ENCODE measurements at regions not wholly inside any gene's neighbourhood (a gene's known extent, or its start where the extent isn't known, plus 50 kb on each side); places are given as distances from the start of the nearest gene placed in this dataset.

DNA sequence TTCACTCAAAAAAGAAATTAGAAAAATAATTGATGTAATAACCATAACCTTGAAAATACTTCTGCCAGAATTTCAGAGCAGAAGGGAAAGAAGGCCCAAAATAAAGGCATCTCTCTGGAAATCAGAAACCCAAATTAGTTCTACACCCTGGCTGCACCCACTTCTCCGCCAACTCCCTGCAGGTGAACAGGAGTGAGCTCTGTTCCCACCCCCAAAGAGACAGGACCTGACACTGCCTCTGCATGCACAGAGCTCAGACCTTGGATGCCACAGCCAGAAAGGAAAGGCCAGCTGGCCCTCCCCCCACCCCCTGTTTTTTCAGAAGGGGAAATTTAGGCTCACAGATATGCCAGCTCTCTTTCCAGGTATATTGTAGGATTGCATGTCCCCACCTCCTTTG is 228.2 kb downstream of the BCL11B start:
- intact Hi-C loops (cut with micrococcal nuclease), result no loop called here

DNA sequence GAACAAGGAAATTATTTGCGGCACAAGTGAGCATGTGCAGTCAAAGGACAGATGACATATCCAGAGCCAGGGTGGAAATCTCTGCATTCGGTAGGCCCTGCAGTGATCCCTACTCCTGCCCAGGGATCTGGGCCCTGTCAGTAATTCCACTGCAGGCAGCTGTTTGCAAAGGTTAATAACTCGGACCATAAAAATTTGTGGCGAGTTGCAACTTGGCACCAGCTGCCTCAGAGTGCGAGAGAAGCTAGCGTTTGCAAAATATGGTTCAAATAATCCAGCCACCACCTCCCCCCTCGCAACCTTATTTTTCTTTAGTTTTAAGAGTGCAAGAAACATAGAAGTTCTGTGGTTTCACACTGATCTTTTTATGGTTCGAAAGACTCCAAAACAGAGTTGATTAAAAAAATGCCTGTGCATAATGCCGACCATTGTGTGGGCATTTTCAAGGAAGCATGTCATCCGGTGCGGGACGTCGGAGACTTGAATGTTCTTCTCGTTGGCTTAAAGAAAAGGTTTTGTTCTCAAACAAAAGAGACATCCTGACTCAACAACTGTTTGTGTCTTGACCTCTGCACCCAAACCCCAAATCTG is 224.5 kb downstream of the BCL11B start:
- intact Hi-C loops (cut with micrococcal nuclease), result no loop called here

DNA sequence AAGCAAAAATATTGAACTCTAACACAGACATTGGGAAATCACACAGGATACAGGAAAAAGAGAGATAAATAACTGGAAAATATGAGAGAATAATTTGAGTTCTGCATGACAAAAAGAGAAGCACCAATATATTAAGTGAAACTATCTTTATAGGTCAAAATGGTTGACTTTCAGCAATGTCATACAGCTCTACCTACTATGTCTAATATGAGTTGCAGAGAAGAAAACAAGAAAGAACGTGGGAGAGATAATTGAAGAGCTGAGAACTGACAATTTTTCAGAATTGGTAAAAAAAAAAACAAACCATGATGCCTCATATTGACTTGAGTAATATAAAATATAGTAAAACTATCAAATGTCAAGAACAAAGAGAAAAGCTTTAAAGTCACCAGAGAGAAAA is 221.7 kb downstream of the BCL11B start:
- intact Hi-C loops (cut with micrococcal nuclease), result no loop called here

DNA sequence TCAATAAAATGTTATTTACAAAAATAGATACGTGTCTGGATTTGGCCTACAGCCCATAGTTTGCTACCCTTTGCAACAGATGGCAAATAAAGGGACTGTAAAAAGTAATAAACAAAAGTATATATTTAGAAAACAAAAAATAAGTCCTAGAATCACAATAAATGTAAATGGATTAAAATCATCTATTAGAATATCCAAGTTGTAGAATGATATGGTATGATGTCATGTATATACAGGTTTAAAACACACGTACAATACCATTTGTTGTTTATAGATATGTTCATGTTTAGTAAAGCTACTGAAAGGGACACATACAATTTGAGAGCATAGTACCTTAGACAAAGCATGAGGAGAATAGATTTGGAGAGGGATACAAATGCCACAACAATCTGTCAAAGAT is 219.5 kb downstream of the BCL11B start:
- intact Hi-C loops (cut with micrococcal nuclease), result no loop called here

DNA sequence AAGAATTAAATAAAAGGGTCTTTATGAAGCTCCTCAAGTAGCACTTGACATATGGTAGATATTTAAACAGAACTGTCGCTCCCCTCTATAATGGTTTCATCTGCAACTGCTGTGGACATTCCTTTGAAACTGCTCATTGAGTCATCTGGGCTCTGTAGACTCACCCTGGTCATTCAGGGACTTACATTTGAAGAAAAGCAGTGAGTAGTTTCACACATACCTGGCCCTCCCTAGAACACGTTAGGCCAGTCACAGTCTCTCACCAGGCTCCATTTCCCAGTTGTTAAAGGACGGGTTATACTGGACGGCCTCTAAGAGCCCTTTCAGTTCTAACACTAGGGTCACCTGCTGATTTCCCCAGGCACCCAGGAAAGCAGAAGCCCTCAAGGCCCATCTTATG is 217.0 kb downstream of the BCL11B start:
- intact Hi-C loops (cut with micrococcal nuclease), result no loop called here

DNA sequence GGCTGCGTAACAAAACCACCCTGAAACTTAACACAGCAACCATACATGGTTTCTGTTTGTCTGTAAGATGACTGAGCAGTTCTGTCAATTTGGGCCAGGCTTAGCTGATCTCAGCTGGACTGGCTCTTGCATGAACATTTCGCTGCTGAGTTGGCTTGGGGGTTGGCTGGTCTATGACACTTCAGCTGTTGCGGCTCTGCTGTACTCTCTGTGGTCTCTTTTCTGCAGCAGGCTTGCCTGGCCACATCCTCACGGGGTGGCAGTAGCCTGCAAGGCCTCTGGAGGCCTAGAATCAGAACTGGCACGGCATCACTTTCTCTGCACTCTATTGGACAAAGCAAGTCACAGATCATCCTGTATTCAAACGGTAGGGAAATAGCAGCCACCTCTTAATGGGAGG is 216.2 kb downstream of the BCL11B start:
- intact Hi-C loops (cut with micrococcal nuclease), result no loop called here

DNA sequence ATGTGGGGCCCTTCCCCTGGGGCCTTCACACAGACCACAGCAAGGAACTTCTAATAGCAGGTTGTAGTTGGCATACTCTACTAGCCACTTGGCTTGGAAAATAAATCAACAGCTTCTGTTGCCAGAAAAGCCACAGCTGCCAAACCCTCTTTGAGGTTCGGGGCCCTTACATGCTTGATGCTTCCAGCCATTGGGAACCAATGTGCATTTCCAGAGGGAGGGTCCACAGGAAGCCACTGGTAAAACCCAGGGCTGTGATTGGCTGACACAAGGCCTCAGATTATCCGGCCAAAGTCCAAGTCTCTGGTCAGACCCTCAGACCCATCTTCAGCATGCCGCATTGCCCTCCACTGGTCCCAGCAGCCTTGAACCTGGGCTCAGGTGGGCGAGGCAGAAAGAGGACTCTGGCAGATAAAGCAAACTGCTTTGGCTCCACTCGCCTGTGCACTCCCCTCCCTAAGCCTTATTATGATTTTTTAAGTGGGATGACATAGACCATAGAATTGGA is 214.4 kb downstream of the BCL11B start:
- intact Hi-C loops (cut with micrococcal nuclease), result no loop called here

DNA sequence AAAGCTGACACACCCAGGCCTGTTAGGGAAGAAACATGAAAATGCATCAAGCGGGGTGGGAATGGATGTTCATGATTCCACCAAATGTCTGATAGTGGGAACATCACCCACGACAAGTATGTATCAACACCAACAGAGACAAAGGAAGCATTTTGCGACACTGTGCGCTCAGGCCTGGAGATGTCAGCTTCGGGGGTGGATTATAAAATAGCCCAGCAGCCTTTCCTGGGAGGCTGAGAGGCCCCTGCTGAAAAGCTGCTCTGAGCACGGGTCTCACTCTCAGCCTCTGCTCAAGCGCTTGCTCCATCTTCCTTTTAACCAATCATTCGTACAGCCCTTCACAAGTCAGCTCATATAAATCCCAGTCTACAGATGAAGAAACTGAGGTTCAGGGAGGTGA is 213.5 kb downstream of the BCL11B start:
- intact Hi-C loops (cut with micrococcal nuclease), result no loop called here

DNA sequence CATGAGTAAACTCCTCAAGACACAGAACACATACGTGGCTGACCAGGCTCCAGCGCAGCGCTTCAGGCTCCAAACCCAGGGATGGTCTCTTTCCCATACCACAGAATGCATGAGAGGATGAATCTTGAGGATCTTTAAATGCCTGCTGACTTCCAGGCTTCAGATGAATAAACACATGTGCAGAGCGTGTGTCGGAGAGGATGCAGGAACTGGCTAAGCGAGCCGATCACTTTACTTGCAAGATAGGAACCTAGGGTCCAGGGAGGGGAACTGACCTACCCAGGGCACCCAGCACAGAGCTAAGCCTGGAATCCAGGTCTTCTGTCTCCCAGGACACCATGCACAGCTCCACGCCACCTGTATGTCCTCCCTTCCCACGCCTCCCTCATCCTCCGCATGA is 209.8 kb downstream of the BCL11B start:
- intact Hi-C loops (cut with micrococcal nuclease), result no loop called here

DNA sequence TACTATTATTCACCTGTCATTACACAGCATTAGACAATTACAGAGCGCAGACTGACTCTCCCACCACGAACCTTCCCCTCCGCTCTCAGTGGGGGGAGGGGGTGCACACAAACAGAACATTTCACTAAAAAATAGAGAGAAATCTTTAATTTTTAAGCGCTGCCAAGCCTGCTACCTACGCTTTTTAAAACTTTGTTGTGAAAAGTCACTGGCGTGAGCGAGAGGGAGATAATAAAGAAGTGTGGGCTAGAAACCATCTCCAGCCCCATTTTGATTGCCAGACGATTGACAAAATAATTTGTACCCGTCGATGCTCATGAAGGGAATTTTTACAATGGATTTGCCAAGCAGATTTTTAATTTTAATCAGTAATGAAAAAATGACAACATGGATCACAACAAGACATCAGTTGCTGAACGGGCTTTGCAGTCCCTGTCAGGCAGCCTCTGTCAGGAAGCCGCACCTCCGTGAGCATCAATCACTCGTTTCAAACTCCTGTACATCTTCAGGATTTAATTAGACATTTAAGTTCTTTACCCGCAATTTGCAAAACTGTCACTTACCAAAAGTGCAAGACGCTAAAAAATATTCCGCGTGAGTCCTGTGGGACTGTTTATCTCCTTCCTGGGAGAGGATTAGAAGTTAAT is 209.1 kb downstream of the BCL11B start:
- intact Hi-C loops (cut with micrococcal nuclease), result no loop called here

DNA sequence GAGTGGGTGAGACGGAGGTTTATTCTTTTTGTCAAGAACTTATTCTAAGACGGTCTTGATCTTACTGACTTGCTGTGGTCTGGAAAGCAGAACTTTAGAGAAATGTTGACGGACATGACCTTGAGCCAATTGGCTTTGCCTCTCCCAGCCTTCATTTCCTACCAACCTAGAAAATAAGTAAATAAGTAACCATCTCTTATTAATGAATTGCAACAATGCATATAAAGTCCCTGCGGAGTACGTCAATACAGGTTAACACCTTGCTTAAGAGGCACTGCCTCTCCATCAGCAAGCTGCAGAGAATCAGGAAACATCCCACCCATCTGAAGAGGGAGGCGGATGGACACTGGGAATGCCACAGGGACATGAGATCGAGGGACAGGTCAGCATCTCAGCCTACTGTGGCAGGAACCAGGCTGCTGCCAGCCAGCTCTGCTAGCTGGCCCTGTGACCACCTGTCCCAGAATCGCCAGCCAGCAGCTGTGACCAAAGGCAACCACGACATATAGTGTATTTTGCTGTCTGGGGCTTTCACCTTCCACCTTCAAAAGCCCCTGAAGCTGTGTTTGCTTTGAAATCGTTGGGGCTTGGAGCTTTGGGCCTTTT is 208.3 kb downstream of the BCL11B start:
- intact Hi-C loops (cut with micrococcal nuclease), result no loop called here

DNA sequence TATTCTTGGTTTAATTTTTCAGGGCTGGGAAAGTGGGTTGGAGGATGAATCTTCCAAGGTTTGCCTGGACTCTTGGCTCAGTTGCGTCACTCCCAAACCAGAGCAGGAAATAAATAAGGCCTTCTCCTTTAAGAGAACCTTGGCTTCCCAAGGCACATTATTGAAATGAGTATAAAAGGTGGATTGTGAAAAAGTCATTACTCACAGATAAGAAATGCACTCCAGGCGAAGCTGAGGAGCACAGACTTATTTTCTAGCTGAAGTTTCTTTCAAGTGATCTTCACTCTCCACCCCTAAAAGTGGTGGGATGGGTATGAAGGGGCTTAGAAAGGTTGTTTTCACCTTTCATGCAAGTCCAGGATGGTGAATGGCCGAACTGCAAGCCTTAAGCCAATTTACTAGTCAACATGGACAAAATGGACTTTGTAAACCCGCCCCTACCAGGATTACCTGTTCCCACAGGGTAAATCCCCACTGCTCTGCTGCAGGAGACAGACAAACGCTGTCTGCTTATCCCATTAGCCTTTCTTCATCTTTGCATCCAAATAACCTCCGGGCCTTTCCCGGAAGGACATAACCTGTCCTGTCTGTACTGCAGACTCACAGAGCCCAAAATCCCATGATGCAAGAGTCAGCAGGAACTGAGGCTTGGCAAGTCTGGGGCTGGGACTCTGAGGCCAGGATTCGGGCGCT is 207.6 kb downstream of the BCL11B start:
- intact Hi-C loops (cut with micrococcal nuclease), result no loop called here

DNA sequence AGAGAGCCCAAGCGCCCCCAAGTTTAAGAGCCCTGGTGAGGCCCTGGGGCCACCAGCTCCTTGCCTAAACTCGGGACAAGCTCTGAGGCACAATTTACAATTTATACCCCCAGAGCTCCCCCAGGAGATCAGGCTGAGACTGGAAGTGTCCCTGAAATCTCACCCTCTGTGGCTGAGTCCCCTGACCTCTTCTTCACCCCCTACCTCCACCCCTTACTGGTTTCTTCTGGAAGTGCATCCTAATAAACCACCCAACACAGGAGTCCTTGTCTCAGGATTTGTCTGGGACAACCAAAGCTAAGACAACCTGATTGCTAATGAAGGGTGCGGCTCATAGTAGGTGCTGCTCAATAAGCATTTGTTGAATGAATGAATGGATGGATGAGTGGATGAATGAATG is 206.4 kb downstream of the BCL11B start:
- intact Hi-C loops (cut with micrococcal nuclease), result no loop called here

DNA sequence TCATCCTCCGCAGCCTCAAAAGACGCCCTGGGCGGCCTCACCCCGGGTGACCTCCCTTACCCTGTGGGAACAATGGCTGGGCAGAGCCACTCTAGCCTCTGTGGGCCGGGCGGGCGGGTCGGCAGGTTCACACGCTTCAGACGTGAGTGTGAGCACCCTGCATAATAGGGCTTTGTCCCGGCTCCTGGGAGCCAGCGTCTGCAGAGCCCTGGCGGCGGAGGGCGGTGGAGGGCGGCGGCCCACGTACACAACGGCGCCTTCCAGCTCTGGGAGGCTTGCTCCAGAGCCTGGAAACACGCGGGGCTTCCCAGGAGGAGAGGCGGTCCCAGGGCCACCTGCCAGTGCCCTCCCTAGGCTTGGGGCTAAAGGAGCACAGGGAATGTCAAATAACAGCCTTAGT is 205.6 kb downstream of the BCL11B start:
- intact Hi-C loops (cut with micrococcal nuclease), result no loop called here

DNA sequence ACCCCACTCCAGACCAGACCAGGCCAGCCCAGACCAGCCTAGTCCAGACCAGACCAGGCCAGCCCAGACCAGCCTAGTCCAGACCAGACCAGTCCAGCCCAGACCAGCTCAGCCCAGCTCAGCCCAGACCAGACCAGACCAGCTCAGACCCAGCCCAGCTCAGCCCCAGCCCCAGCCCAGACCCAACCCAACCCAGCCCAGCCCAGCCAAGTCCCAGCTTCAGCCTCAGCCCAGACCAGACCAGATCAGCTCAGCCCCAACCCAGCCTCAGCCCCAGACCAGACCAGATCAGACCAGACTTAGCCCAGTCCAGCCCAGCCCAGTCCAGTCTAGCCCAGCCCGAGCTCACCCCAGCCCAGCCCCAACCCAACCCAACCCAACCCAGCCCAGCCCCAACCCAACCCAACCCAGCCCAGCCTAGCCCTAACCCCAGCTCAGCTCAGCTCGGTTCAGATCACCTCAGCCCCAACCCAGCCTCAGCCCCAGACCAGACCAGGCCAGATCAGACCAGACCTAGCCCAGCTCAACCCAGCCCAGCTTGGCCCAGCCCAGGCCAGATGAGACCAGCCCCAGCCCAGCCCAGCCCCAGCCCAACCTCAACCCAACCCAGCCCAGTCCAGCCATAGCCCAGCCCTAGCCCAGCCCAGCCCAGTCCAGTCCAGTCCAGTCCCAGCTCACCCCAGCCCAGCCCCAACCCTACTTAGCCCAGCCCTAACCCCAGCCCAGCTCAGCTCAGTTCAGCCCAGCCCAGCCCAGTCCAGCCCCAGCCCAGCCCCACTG is 204.7 kb downstream of the BCL11B start:
- intact Hi-C loops (cut with micrococcal nuclease), result no loop called here

DNA sequence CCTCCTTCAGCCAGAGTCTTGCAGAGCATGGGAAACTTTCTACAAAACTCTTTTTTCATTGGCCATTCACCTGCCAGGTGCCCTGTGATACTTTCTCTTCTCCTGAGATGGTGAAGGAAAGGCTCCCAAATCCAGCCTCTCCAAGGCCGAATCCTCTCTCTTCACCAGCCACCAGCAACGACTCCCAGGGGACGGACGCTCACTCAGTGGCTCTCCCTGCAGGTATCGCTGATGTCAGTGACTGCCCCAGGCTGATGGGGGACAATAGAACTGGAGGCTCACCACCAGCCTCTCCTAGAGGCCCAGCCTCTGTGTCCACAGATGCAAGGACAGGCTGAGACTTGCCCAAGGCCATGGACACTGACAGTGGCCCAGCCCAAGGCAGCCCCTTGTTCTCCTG is 204.1 kb downstream of the BCL11B start:
- intact Hi-C loops (cut with micrococcal nuclease), result no loop called here

DNA sequence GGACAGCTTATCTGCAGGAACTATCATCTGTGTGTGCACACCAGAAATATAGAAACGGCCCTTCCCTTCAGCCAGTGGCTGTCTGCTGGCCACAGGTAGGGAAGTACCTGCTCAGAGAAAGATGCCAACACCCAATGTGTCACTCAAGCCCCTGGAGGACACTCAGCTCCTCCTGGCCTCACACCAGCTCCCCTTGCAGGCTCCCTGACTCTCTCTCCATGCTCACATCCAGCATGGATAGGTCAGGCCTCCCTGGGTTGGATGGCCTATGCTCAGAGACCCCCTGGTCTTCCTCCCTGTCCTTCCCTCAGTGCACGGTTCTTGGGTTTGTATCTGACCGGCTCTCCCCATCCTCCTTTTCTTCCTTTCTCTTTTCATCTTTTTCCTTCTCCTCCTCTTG is 202.1 kb downstream of the BCL11B start:
- intact Hi-C loops (cut with micrococcal nuclease), result no loop called here

DNA sequence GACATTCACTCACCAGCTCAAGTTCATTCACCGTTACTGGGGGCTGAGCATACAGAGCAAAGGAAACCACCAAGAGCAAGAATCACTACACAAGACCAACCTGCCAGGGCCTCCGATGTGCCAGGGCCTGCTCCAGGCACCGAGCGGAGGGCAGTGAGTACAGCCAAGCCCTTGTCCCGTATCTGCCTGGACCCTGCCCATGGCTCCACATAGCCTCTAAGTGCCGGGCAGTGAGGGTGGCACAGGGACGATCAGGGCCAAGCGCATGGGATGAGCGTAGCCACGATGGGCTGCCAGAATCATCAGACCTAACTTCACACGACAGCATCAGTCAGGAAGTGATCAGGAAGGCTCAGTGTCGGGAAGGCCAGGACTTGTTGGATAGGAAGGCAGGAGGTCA is 199.6 kb downstream of the BCL11B start:
- intact Hi-C loops (cut with micrococcal nuclease), result no loop called here

DNA sequence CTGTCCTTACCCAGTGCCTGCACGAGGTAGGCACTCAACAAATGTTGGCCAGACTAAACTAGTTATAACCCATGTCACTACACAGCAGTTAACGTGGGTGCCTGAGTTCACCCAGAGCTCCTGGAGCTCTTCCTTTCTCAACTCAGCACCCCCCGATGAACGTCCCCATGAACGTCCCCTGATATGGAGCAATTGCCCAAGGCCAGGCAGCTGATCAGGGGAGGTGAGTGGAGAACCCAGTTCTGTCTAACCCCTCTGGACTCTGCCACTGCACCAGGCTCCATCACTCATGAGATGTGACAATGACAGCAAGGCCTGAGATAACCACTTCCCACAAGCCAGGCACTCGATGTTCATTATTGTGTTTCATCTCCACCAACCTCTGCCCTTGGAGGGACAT is 199.0 kb downstream of the BCL11B start:
- intact Hi-C loops (cut with micrococcal nuclease), result no loop called here

DNA sequence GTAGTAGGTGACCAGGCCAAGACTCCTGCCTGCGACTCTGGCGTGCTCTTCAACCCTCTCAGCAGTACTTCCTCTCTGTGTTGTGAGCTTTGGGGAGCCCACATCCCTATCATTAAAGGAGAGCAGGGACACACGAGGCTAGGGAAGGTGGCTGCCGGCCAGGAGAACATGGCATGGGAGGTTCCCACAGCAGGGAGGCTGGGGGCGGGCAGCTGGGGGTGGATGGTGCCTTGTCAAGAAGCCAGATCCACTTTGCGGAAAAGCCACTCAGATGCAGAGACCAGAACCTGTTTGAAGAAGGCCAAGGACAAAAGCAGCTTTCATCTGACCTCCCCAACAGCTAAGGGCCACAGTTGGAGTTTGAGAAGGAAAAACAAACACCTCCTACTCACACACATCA is 198.6 kb downstream of the BCL11B start:
- intact Hi-C loops (cut with micrococcal nuclease), result no loop called here

DNA sequence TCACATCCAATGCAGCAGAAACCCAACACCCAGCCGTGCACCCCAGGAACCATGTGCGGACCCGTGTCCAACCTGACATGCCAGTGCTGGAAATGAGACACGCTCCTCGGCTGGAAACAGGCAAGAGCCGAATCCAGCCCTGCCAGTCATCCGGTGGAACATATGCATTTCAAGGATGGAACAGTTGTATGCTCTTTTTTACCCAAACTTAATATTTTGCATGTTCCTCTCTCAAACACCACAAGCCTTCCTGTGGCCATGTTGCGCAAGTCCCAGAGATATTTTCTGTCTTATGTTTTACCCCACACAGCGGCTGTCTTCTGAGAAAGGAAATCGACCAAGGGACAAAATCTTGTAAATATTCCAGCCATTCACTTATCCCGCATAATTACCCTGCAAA is 196.9 kb downstream of the BCL11B start:
- intact Hi-C loops (cut with micrococcal nuclease), result no loop called here
